ENCODE measurements at regions not wholly inside any gene's neighbourhood (a gene's known extent, or its start where the extent isn't known, plus 50 kb on each side); places are given as distances from the start of the nearest gene placed in this dataset.

GRCh38 chr10:45238896-45239295 lies 76.5 kb downstream of the OR13A1 start:
- Histone ChIP-seq H3K27ac (no peak overlapping the region), H3K4me3 (no peak overlapping the region), H3K36me3 (no peaks in the 10 kb centered on the region), H3K27me3 (no peaks in the 10 kb centered on the region), H3K9me3 (no peaks in the 10 kb centered on the region), H3K4me1 (peaks cover 0 to 14% (median 0%) of the 10 kb centered on the region in 3 donors)
- DNase-seq = no peak
- TF ChIP-seq, protein P1, sequence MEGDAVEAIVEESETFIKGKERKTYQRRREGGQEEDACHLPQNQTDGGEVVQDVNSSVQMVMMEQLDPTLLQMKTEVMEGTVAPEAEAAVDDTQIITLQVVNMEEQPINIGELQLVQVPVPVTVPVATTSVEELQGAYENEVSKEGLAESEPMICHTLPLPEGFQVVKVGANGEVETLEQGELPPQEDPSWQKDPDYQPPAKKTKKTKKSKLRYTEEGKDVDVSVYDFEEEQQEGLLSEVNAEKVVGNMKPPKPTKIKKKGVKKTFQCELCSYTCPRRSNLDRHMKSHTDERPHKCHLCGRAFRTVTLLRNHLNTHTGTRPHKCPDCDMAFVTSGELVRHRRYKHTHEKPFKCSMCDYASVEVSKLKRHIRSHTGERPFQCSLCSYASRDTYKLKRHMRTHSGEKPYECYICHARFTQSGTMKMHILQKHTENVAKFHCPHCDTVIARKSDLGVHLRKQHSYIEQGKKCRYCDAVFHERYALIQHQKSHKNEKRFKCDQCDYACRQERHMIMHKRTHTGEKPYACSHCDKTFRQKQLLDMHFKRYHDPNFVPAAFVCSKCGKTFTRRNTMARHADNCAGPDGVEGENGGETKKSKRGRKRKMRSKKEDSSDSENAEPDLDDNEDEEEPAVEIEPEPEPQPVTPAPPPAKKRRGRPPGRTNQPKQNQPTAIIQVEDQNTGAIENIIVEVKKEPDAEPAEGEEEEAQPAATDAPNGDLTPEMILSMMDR (IDR thresholded peaks at IDR 0.05) = no peak
- no peak for TF ChIP-seq POLR2A (IDR thresholded peaks at IDR 0.05)
- 68 to 76% methylated on average over 5 of the region's 5 CpGs for WGBS, 2 donors
- intact Hi-C loops (cut with DNase I) = no loop called here

DNA sequence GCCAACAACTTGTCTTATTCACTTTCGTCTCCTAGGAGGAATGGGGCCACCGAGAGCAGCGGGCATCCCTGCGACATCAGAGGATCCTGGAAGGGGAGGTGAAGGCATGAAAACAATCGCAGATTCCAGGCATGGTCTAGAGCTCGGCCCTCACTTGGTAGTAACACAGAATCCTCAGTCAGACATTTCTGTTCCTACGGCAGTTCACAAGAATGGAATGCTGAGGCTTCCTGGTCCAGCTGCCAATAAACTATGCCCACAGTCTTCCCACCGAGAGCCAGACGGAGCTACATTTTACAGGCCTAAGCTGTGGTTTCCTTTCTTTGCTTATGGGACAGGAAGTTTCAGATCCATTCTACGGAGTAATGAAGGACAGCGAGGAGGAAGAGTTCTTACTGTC lies 75.8 kb downstream of the OR13A1 start:
- no peak overlapping the region for H3K27ac ChIP-seq
- WGBS, 2 donors = 67 to 73% methylated on average over 10 of the region's 11 CpGs

GRCh38 chr10:45241865-45242520 lies 73.4 kb downstream of the OR13A1 start:
- H3K4me3 ChIP-seq = no peak overlapping the region
- TF ChIP-seq, protein P1 (IDR thresholded peaks at IDR 0.05) = no peak
- no peak for TF ChIP-seq POLR2A (IDR thresholded peaks at IDR 0.05)
- WGBS, 2 donors = 28 to 39% methylated on average over 9 of the region's 9 CpGs

More for the DNA sequence above, 75.8 kb downstream of the OR13A1 start:
- no peaks in the 10 kb centered on the region for H3K27me3 ChIP-seq
- no peak overlapping the region for H3K4me3 ChIP-seq
- no peaks in the 10 kb centered on the region for H3K9me3 ChIP-seq
- DNase-seq = no peak
- intact Hi-C loops (cut with DNase I) = no loop called here
- peaks cover 0 to 14% (median 0%) of the 10 kb centered on the region in 3 donors for H3K4me1 ChIP-seq
- TF ChIP-seq POLR2A (IDR thresholded peaks at IDR 0.05) = no peak
- TF ChIP-seq, protein P1 (IDR thresholded peaks at IDR 0.05) = no peak
- no peaks in the 10 kb centered on the region for H3K36me3 ChIP-seq

GRCh38 chr10:45243261-45243660 lies 72.1 kb downstream of the OR13A1 start:
- no peak for DNase-seq
- 71 to 76% methylated on average over 2 of the region's 2 CpGs for WGBS, 2 donors
- H3K4me1 ChIP-seq = no peaks in the 10 kb centered on the region
- no peaks in the 10 kb centered on the region for H3K36me3 ChIP-seq
- intact Hi-C loops (cut with DNase I) = no loop called here
- no peaks in the 10 kb centered on the region for H3K9me3 ChIP-seq
- H3K4me3 ChIP-seq = no peak overlapping the region
- no peak overlapping the region for H3K27ac ChIP-seq
- no peak for TF ChIP-seq POLR2A (IDR thresholded peaks at IDR 0.05)
- TF ChIP-seq, protein P1 (IDR thresholded peaks at IDR 0.05) = no peak
- no peaks in the 10 kb centered on the region for H3K27me3 ChIP-seq

More at GRCh38 chr10:45241865-45242520, 73.4 kb downstream of the OR13A1 start:
- Histone ChIP-seq H3K27ac (no peak overlapping the region), H3K9me3 (no peaks in the 10 kb centered on the region), H3K4me1 (no peaks in the 10 kb centered on the region), H3K36me3 (no peaks in the 10 kb centered on the region), H3K27me3 (no peaks in the 10 kb centered on the region)
- DNase-seq = no peak
- intact Hi-C loops (cut with DNase I) = no loop called here

GRCh38 chr10:45246522-45246921 lies 68.9 kb downstream of the OR13A1 start:
- TF ChIP-seq, protein P1 (IDR thresholded peaks at IDR 0.05) = no peak
- no peak for TF ChIP-seq POLR2A (IDR thresholded peaks at IDR 0.05)
- H3K36me3 ChIP-seq = no peaks in the 10 kb centered on the region
- H3K27me3 ChIP-seq = peaks cover 0 to 3% (median 0%) of the 10 kb centered on the region in 4 donors
- no peak for DNase-seq
- WGBS, 2 donors = 72 to 75% methylated on average over 1 of the region's 1 CpG
- no peaks in the 10 kb centered on the region for H3K9me3 ChIP-seq
- H3K4me1 ChIP-seq = peaks cover 0 to 7% (median 3%) of the 10 kb centered on the region in 3 donors
- H3K4me3 ChIP-seq = no peak overlapping the region
- H3K27ac ChIP-seq = no peak overlapping the region
- intact Hi-C loops (cut with DNase I) = no loop called here

Measured in esophagus squamous epithelium (tissue), 5 donors.